ENCODE measurements at regions not wholly inside any gene's neighbourhood (a gene's known extent, or its start where the extent isn't known, plus 50 kb on each side); places are given as distances from the start of the nearest gene placed in this dataset.

GRCh38 chr7:64469673-64470072 lies 93.2 kb downstream of the ZNF680 start:
- TF ChIP-seq CTCF (IDR thresholded peaks at IDR 0.05) (no peak), POLR2A (IDR thresholded peaks at IDR 0.05) (no peak), POLR2AphosphoS5 (IDR thresholded peaks at IDR 0.05) (no peak)

All from sigmoid colon (tissue), 4 donors.